GM23338 (cell line): ENCODE measurements at regions not wholly inside any gene's neighbourhood (a gene's known extent, or its start where the extent isn't known, plus 50 kb on each side); places are given as distances from the start of the nearest gene placed in this dataset.

Experiments
- ATAC-seq: fragments of 200-7000 bp; cut with Tn5 transposase; 3 replicates; pipeline ENCODE4 v1.9.1; 2020
- DNase-seq: peaks from one replicate; pipeline ENCODE4 v3.0.0-alpha.2; 2015; ENCODE audit warnings: low spot score
- H2AFZ ChIP-seq: fragments of 200-600 bp; sonication (generic); 2 replicates; pipeline ENCODE4 v1.8.0; 2016; ENCODE audit warnings: antibody characterized with exemption, mild to moderate bottlenecking, moderate library complexity
- H3F3A ChIP-seq: fragments of 200-600 bp; sonication (generic); replicated peaks from 2 replicates; pipeline ENCODE4 v1.8.0; 2017; ENCODE audit warnings: antibody characterized with exemption, mixed run types, low read depth
- H3K27ac ChIP-seq: fragments of 200-600 bp; sonication (generic); 2 replicates; pipeline ENCODE4 v1.6.1; 2016; ENCODE audit warnings: low read depth
- H3K27me3 ChIP-seq: fragments of 200-600 bp; sonication (generic); 2 replicates; pipeline ENCODE4 v1.8.0; 2016; ENCODE audit warnings: mild to moderate bottlenecking, mixed run types, moderate library complexity; ENCODE audit not compliant: insufficient read depth
- H3K36me3 ChIP-seq: fragments of 200-600 bp; sonication (generic); 2 replicates; pipeline ENCODE4 v1.8.0; 2016; ENCODE audit warnings: mild to moderate bottlenecking; ENCODE audit not compliant: insufficient read depth
- H3K4me1 ChIP-seq: fragments of 200-600 bp; sonication (generic); 2 replicates; pipeline ENCODE4 v1.8.0; 2016; ENCODE audit warnings: mild to moderate bottlenecking, moderate library complexity; ENCODE audit not compliant: insufficient read depth
- H3K4me2 ChIP-seq: fragments of 200-600 bp; sonication (generic); 2 replicates; pipeline ENCODE4 v1.7.1; 2017; ENCODE audit warnings: mixed run types
- H3K4me3 ChIP-seq: fragments of 200-600 bp; sonication (generic); 2 replicates; pipeline ENCODE4 v1.6.1; 2016; ENCODE audit warnings: mixed run types
- H3K79me2 ChIP-seq: fragments of 200-600 bp; sonication (generic); replicated peaks from 2 replicates; pipeline ENCODE4 v1.8.0; 2017; ENCODE audit warnings: mild to moderate bottlenecking; ENCODE audit not compliant: insufficient read depth
- H3K9me2 ChIP-seq: fragments of 200-600 bp; sonication (generic); 2 replicates; pipeline ENCODE4 v1.8.0; 2017; ENCODE audit not compliant: insufficient read depth
- H4K20me1 ChIP-seq: fragments of 200-600 bp; sonication (generic); replicated peaks from 2 replicates; pipeline ENCODE4 v1.8.0; 2017; ENCODE audit warnings: mild to moderate bottlenecking; ENCODE audit not compliant: insufficient read depth
- H3K27ac Mint-ChIP-seq: 2 replicates; pipeline ENCODE4 v1.8.0; 2020; ENCODE audit warnings: inconsistent platforms, mild to moderate bottlenecking, moderate library complexity, mixed read lengths
- H3K27me3 Mint-ChIP-seq: 3 replicates; pipeline ENCODE4 v1.8.0; 2022; ENCODE audit warnings: low read depth, mild to moderate bottlenecking, moderate library complexity, mixed read lengths, inconsistent platforms; ENCODE audit not compliant: insufficient read depth, poor library complexity
- H3K36me3 Mint-ChIP-seq: 3 replicates; pipeline ENCODE4 v1.8.0; 2021; ENCODE audit warnings: low read depth, mild to moderate bottlenecking, inconsistent platforms, moderate library complexity, mixed read lengths
- H3K4me1 Mint-ChIP-seq: 3 replicates; pipeline ENCODE4 v1.8.0; 2020; ENCODE audit warnings: mild to moderate bottlenecking, inconsistent platforms, mixed read lengths
- H3K4me3 Mint-ChIP-seq: 3 replicates; pipeline ENCODE4 v1.8.0; 2021; ENCODE audit warnings: moderate library complexity, mild to moderate bottlenecking, inconsistent platforms, mixed read lengths
- H3K9me3 Mint-ChIP-seq: 3 replicates; pipeline ENCODE4 v1.8.0; 2020; ENCODE audit warnings: moderate library complexity, mild to moderate bottlenecking, inconsistent platforms, mixed read lengths
- CREB1 ChIP-seq: fragments of 250-450 bp; sonication (Bioruptor Pico); IDR thresholded peaks from 2 replicates; pipeline ENCODE4 v1.5.0; 2020; ENCODE audit warnings: low read depth, mild to moderate bottlenecking, moderate library complexity
- CTCF ChIP-seq, 2 experiments: fragments of 200-600 bp in 1 of 2; sonication (generic) in 1 of 2; conservative IDR thresholded peaks; 2 replicates each; pipeline versions ENCODE4 v1.5.1 to v1.6.1; 2016 to 2017; ENCODE audit warnings: antibody characterized with exemption in 2 of 2, low read depth in 2 of 2, mild to moderate bottlenecking in 2 of 2, moderate library complexity in 1 of 2
- EZH2 ChIP-seq: fragments of 200-600 bp; sonication (generic); IDR thresholded peaks from one replicate; pipeline ENCODE4 v1.8.0; 2017; ENCODE audit warnings: antibody characterized with exemption, mild to moderate bottlenecking, low read depth; ENCODE audit not compliant: unreplicated experiment
- JUNB ChIP-seq: IDR thresholded peaks from one replicate; pipeline ENCODE4 v1.6.1; 2016; ENCODE audit warnings: antibody characterized with exemption; ENCODE audit not compliant: unreplicated experiment
- NANOG ChIP-seq: IDR thresholded peaks from 2 replicates; pipeline ENCODE4 v1.6.1; 2016; ENCODE audit warnings: antibody characterized with exemption, borderline replicate concordance
- POLR2AphosphoS5 ChIP-seq: IDR thresholded peaks from 2 replicates; pipeline ENCODE4 v1.6.1; 2016; ENCODE audit warnings: antibody characterized with exemption, low read depth
- REST ChIP-seq: IDR thresholded peaks from one replicate; pipeline ENCODE4 v1.6.1; 2018; ENCODE audit warnings: antibody characterized with exemption; ENCODE audit not compliant: unreplicated experiment
- STAT1 ChIP-seq: IDR thresholded peaks from one replicate; pipeline ENCODE4 v1.6.1; 2016; ENCODE audit warnings: antibody characterized with exemption; ENCODE audit not compliant: unreplicated experiment
- ZNF331 ChIP-seq: fragments of 250-450 bp; sonication (Bioruptor Pico); IDR thresholded peaks from 2 replicates; pipeline ENCODE4 v1.5.0; 2020; ENCODE audit warnings: low read depth, mild to moderate bottlenecking, moderate library complexity
- ZNF462 ChIP-seq: fragments of 250-450 bp; sonication (Bioruptor Pico); IDR thresholded peaks from 2 replicates; pipeline ENCODE4 v1.5.0; 2020; ENCODE audit warnings: mild to moderate bottlenecking, moderate library complexity

DNA sequence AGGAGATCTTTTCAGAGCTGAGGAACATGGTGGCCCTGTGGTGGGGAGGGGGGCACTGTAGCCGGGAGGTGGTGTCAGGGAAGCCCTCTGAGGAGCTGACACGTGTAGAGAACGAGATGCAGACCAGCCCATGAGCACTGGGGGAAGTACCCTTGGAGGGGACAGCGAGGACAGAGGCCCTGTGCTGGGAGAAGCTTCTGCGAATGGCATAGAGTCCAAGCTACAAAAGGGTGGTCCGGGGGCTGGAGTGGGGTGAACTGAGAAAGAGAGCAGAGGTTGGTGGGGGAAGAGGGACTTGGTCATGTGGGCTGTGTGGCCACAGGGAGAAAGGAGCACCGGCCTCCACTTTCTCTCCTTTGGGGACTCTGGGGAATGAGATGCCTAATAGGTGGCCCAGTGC lies 270.8 kb downstream of the CBLN1 start (continued):
- no peak for TF ChIP-seq ZNF462 (CRISPR knock-in tag)

DNA sequence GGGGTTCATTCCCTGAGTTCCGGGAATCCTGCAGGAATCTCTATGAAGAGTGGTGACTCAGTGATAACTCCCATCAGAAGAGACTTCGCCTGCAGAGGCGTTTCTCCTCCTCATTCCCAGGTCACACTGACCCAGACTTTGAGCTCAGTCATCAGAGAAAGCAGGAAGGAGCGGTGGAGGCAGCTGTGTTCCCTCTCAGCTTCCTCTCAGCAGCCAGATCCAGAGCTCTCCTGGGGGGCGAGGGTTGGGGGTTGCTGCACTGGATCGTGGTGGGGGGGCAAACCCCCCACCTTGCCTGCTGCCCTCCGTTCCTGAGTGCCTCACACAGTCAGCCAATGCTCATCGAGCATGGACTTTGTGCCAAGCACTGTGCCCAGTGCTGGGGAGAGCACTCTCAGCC lies 271.2 kb downstream of the CBLN1 start:
- H3K4me3 Mint-ChIP-seq = no peak overlapping the region
- no peaks in the 10 kb centered on the region for H3K36me3 ChIP-seq
- H2AFZ ChIP-seq = no peak overlapping the region
- ATAC-seq (no peak), DNase-seq (no peak)
- no peaks in the 10 kb centered on the region for H3K36me3 Mint-ChIP-seq
- H3F3A ChIP-seq = no peaks in the 10 kb centered on the region
- H3K4me3 ChIP-seq = no peak overlapping the region
- peaks cover 8% of the 10 kb centered on the region for H3K4me1 Mint-ChIP-seq
- H3K4me2 ChIP-seq = no peak overlapping the region
- H3K27me3 ChIP-seq = no peaks in the 10 kb centered on the region
- no peak overlapping the region for H3K27ac ChIP-seq
- H3K79me2 ChIP-seq = no peaks in the 10 kb centered on the region
- H3K4me1 ChIP-seq = peaks cover 4% of the 10 kb centered on the region
- peaks cover 2% of the 10 kb centered on the region; the same call in 2 of the 3 replicates for H3K9me3 Mint-ChIP-seq
- H4K20me1 ChIP-seq = no peaks in the 10 kb centered on the region
- H3K27me3 Mint-ChIP-seq = peaks cover 3% of the 10 kb centered on the region
- no peak overlapping the region for H3K27ac Mint-ChIP-seq
- H3K9me2 ChIP-seq = peaks cover 14% of the 10 kb centered on the region
- TF ChIP-seq ZNF331 (CRISPR knock-in tag) (no peak), REST (no peak), EZH2 (no peak), CTCF (conservative IDR thresholded peaks at IDR 0.05; ENCODE audit: low read depth in 2 of 2) (no peak), STAT1 (no peak), CREB1 (CRISPR knock-in tag) (no peak), JUNB (no peak), POLR2AphosphoS5 (no peak), NANOG (no peak)
